HEK293 (cell line): ENCODE measurements at regions not wholly inside any gene's neighbourhood (a gene's known extent, or its start where the extent isn't known, plus 50 kb on each side); places are given as distances from the start of the nearest gene placed in this dataset.

Experiments used
- CTCF ChIP-seq: fragments of 450-650 bp; formaldehyde crosslinking; IDR thresholded peaks from 2 replicates; pipeline ENCODE4 v1.5.1; 2016; ENCODE audit warnings: missing biosample characterization, missing genetic modification characterization
- SCRT2 ChIP-seq: fragments of 450-650 bp; formaldehyde crosslinking; IDR thresholded peaks from 2 replicates; pipeline ENCODE4 v1.5.1; 2016; ENCODE audit warnings: missing biosample characterization, missing genetic modification characterization
- YY1 ChIP-seq: fragments of 450-650 bp; formaldehyde crosslinking; IDR thresholded peaks from 2 replicates; pipeline ENCODE4 v1.5.1; 2018; ENCODE audit warnings: missing biosample characterization, missing genetic modification characterization
- ZNF10 ChIP-seq: fragments of 450-650 bp; formaldehyde crosslinking; IDR thresholded peaks from 2 replicates; pipeline ENCODE4 v1.5.1; 2017; ENCODE audit warnings: missing biosample characterization, missing genetic modification characterization
- ZNF280C ChIP-seq: fragments of 450-650 bp; formaldehyde crosslinking; IDR thresholded peaks from 2 replicates; pipeline ENCODE4 v1.5.1; 2016; ENCODE audit warnings: missing biosample characterization, missing genetic modification characterization
- ZNF76 ChIP-seq: fragments of 450-650 bp; formaldehyde crosslinking; IDR thresholded peaks from 2 replicates; pipeline ENCODE4; 2016; ENCODE audit warnings: low read depth, missing biosample characterization, missing genetic modification characterization, borderline replicate concordance

- TF ChIP-seq YY1 (tag by site-specific recombination) (no peak), CTCF (tag by site-specific recombination) (no peak), SCRT2 (tag by site-specific recombination) (no peak), ZNF280C (tag by site-specific recombination) (no peak), ZNF76 (no peak), ZNF10 (tag by site-specific recombination) (no peak)
These were observed 173.6 kb downstream of the IRF8 start for GRCh38 chr16:86072328-86073102.
